Naive thymus-derived CD4-positive, alpha-beta T cell (primary cell): ENCODE measurements at regions not wholly inside any gene's neighbourhood (a gene's known extent, or its start where the extent isn't known, plus 50 kb on each side); places are given as distances from the start of the nearest gene placed in this dataset.

Experiments used
- ATAC-seq: fragments of 150-1000 bp; cut with Tn5 transposase; 2 replicates; pipeline ENCODE4 v1.10.0; 2021; ENCODE audit warnings: mild to moderate bottlenecking, moderate library complexity
- CTCF ChIA-PET: fragments of 350-600 bp; sonication (Branson Sonifier 250); formaldehyde crosslinking; loops from one replicate; lab custom pipeline; 2021; ENCODE audit warnings: antibody characterized with exemption; lab: Charles Lee
- POLR2A ChIA-PET: fragments of 350-600 bp; sonication (Branson Sonifier 250); formaldehyde crosslinking; loops from one replicate; lab custom pipeline; 2021; ENCODE audit warnings: antibody characterized with exemption, inconsistent platforms; lab: Charles Lee
- DNase-seq, 9 donors: peaks; one replicate each; pipeline versions ENCODE4 v3.0.0 to v3.0.0-alpha.2; 2020 to 2022; ENCODE audit warnings: mixed read lengths in 1 of 9
- H3K27ac ChIP-seq: one replicate; pipeline ENCODE4 v1.7.0; 2013; ENCODE audit warnings: mild to moderate bottlenecking, low read depth, low read length, moderate library complexity
- H3K27me3 ChIP-seq, 2 donors: one replicate each; pipeline ENCODE4 v1.7.0; 2013; ENCODE audit warnings: low read length in 2 of 2, mild to moderate bottlenecking in 2 of 2, moderate library complexity in 2 of 2; ENCODE audit not compliant: control insufficient read depth in 2 of 2, insufficient read depth in 2 of 2
- H3K36me3 ChIP-seq, 3 experiments: 1 replicate in 2 of 3; 2 replicates in 1 of 3; pipeline ENCODE4 v1.7.0; 2013; ENCODE audit warnings: low read length in 3 of 3, mild to moderate bottlenecking in 3 of 3, moderate library complexity in 1 of 3; ENCODE audit not compliant: insufficient read depth in 3 of 3, control insufficient read depth in 2 of 3
- H3K4me1 ChIP-seq, 2 donors: one replicate each; pipeline ENCODE4 v1.7.0; 2013; ENCODE audit warnings: low read length in 2 of 2, mild to moderate bottlenecking in 2 of 2, moderate library complexity in 1 of 2; ENCODE audit not compliant: control insufficient read depth in 2 of 2, insufficient read depth in 2 of 2
- H3K4me3 ChIP-seq: 2 replicates; pipeline ENCODE4 v1.7.0; 2013; ENCODE audit warnings: mild to moderate bottlenecking, low read length
- H3K9me3 ChIP-seq, 3 experiments: 1 replicate in 2 of 3; 2 replicates in 1 of 3; pipeline ENCODE4 v1.7.0; 2013; ENCODE audit warnings: low read length in 3 of 3; ENCODE audit not compliant: control insufficient read depth in 2 of 3
- H3K27ac Mint-ChIP-seq, 9 donors: one replicate each; pipeline ENCODE4 v1.8.0; 2020 to 2022; ENCODE audit warnings: mixed read lengths in 9 of 9, mild to moderate bottlenecking in 8 of 9, moderate library complexity in 5 of 9, inconsistent platforms in 2 of 9
- H3K27me3 Mint-ChIP-seq, 5 donors: one replicate each; pipeline ENCODE4 v1.8.0; 2021 to 2022; ENCODE audit warnings: mixed read lengths in 5 of 5, mild to moderate bottlenecking in 1 of 5
- H3K36me3 Mint-ChIP-seq, 5 donors: one replicate each; pipeline ENCODE4 v1.8.0; 2020 to 2022; ENCODE audit warnings: mixed read lengths in 5 of 5, mild to moderate bottlenecking in 3 of 5, inconsistent platforms in 1 of 5
- H3K4me1 Mint-ChIP-seq, 7 donors: one replicate each; pipeline ENCODE4 v1.8.0; 2020 to 2022; ENCODE audit warnings: mixed read lengths in 7 of 7, mild to moderate bottlenecking in 3 of 7, inconsistent platforms in 1 of 7
- H3K4me3 Mint-ChIP-seq, 10 donors: one replicate each; pipeline ENCODE4 v1.8.0; 2020 to 2022; ENCODE audit warnings: mild to moderate bottlenecking in 10 of 10, mixed read lengths in 10 of 10, moderate library complexity in 6 of 10, inconsistent platforms in 2 of 10
- H3K9me3 Mint-ChIP-seq, 11 donors: one replicate each; pipeline ENCODE4 v1.8.0; 2020 to 2022; ENCODE audit warnings: mixed read lengths in 11 of 11, mild to moderate bottlenecking in 4 of 11, inconsistent platforms in 1 of 11, moderate library complexity in 1 of 11
- intact Hi-C, 2 donors: fragments of 100-400 bp; cut with micrococcal nuclease; formaldehyde crosslinking; loops; one replicate each; pipeline ENCODE4 v1.15.1; 2023

DNA sequence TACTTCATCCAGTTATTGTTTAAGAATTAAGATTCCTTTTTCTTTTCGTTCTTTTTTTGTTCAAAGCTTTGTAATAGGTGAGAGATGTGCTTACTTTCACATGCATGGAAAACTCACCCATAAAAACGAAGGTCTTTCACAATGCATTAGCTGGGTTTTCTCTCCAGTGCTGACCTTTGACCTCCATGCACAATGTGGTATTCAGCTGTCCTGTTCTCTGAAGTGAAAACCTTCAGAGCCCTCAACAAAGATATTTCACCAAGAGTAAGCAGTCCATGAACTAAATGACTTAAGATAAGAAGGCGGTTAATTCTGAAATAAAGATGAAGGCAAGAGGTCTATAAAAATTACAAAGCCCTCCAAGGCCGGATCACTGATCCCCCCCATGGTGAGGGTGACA is 77.1 kb upstream of the IPO9 start:
- CTCF ChIA-PET: interaction anchor here (1.1 kb wide), 1 partner anchor 9 kb away, joined by 3 read pairs; no protein-coding TSS in a partner anchor
- no peaks in the 10 kb centered on the region for H3K27me3 ChIP-seq
- no peak overlapping the region for H3K27ac Mint-ChIP-seq
- peaks cover 5 to 15% (median 10%) of the 10 kb centered on the region in 7 donors for H3K4me1 Mint-ChIP-seq
- no peak for ATAC-seq
- H3K36me3 ChIP-seq: no peaks in the 10 kb centered on the region
- intact Hi-C loops: no loop called here
- H3K4me1 ChIP-seq: no peaks in the 10 kb centered on the region
- H3K9me3 Mint-ChIP-seq: no peaks in the 10 kb centered on the region
- H3K9me3 ChIP-seq: no peaks in the 10 kb centered on the region
- peaks cover 0 to 41% (median 11%) of the 10 kb centered on the region in 5 donors for H3K27me3 Mint-ChIP-seq
- no peak overlapping the region for H3K4me3 Mint-ChIP-seq
- H3K4me3 ChIP-seq: no peak overlapping the region
- POLR2A ChIA-PET: no interaction called here
- DNase-seq: no peak
- no peak overlapping the region for H3K27ac ChIP-seq
- no peaks in the 10 kb centered on the region for H3K36me3 Mint-ChIP-seq

DNA sequence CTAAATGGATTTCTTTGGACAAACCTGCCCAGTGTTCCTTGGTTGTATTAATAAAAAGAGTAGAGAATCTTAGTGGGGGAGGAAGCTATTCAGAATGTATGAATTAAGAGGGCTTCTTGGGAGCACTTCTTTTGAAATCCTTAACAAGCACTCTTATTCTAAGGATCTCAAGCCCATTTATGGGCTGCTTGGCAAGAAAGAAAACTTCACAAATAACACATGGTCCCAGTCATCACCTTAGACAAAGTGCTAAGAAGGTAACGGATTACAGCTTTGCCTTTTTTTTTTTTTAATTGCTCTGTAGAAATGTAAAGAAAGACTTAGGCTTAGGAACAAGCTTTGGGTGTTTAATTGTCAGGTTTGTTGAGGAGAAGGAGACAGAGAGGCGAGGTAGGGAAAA is 76.6 kb upstream of the IPO9 start:
- CTCF ChIA-PET: interaction anchor here (1.1 kb wide), 1 partner anchor 10 kb away, joined by 3 read pairs; no protein-coding TSS in a partner anchor
- POLR2A ChIA-PET: no interaction called here

DNA sequence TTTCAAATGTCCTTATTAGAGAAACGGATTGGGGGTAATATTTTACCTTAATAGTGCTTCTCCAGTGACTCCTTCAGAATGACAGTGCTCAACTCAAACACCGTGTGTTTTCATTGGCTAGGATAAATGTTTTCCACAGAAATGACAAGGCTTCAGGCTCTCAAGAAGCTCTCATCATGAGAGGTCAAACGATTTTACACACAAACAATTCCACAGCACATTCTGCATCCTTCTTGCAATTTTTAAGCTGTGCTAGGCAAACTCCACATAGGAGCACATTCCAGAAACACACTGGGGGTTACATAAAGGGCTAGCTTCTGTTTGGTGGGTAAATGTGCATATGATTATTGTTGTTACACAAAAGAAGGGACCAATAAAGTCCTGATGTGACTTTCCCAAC is 75.5 kb upstream of the IPO9 start:
- ATAC-seq: no peak
- Mint-ChIP-seq H3K4me1 (peaks cover 7 to 21% (median 15%) of the 10 kb centered on the region in 7 donors), H3K36me3 (no peaks in the 10 kb centered on the region), H3K9me3 (no peaks in the 10 kb centered on the region), H3K27me3 (peaks cover 0 to 46% (median 11%) of the 10 kb centered on the region in 5 donors), H3K27ac (no peak overlapping the region), H3K4me3 (no peak overlapping the region)
- no peak overlapping the region for H3K4me3 ChIP-seq
- H3K36me3 ChIP-seq: no peaks in the 10 kb centered on the region
- ChIA-PET CTCF (no interaction called here), POLR2A (no interaction called here)
- no peak overlapping the region for H3K27ac ChIP-seq
- H3K27me3 ChIP-seq: no peaks in the 10 kb centered on the region
- DNase-seq: no peak
- no peaks in the 10 kb centered on the region for H3K9me3 ChIP-seq
- intact Hi-C loops: no loop called here
- no peaks in the 10 kb centered on the region for H3K4me1 ChIP-seq

More for the DNA sequence above, 76.6 kb upstream of the IPO9 start:
- no peak overlapping the region for H3K4me3 Mint-ChIP-seq
- no peaks in the 10 kb centered on the region for H3K9me3 Mint-ChIP-seq
- no peaks in the 10 kb centered on the region for H3K4me1 ChIP-seq
- H3K9me3 ChIP-seq: no peaks in the 10 kb centered on the region
- H3K36me3 ChIP-seq: no peaks in the 10 kb centered on the region
- intact Hi-C loops: no loop called here
- no peak for DNase-seq
- H3K27ac ChIP-seq: no peak overlapping the region
- H3K4me3 ChIP-seq: no peak overlapping the region
- peaks cover 0 to 43% (median 11%) of the 10 kb centered on the region in 5 donors for H3K27me3 Mint-ChIP-seq
- no peaks in the 10 kb centered on the region for H3K36me3 Mint-ChIP-seq
- no peak for ATAC-seq
- H3K27me3 ChIP-seq: no peaks in the 10 kb centered on the region
- H3K27ac Mint-ChIP-seq: no peak overlapping the region
- peaks cover 7 to 19% (median 14%) of the 10 kb centered on the region in 7 donors for H3K4me1 Mint-ChIP-seq

DNA sequence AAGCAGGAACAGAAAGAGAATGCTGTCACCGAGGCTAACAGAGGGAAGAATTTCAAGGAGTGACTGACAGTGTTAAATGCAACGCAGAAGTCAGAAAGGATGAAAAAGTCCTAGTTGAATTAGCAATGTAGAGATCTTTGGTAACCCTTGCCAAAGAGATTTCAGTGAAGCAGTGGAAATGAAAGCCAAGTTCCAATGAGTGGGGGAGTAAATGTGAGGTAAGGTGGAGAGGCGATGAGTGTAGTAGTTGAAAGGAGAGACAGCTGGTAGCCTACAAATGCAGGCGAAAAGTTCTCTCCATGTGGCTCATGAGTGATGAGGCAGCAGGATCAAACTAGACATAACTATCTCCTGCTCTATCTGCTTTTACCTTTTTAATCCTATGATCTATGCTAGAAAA is 74.6 kb upstream of the IPO9 start:
- Mint-ChIP-seq H3K4me1 (peaks cover 7 to 21% (median 15%) of the 10 kb centered on the region in 7 donors), H3K36me3 (no peaks in the 10 kb centered on the region), H3K4me3 (no peak overlapping the region), H3K27me3 (peaks cover 0 to 48% (median 11%) of the 10 kb centered on the region in 5 donors), H3K27ac (no peak overlapping the region), H3K9me3 (no peaks in the 10 kb centered on the region)
- POLR2A ChIA-PET: no interaction called here
- intact Hi-C loops: no loop called here
- Histone ChIP-seq H3K4me3 (no peak overlapping the region), H3K27ac (no peak overlapping the region), H3K9me3 (no peaks in the 10 kb centered on the region), H3K4me1 (no peaks in the 10 kb centered on the region), H3K27me3 (no peaks in the 10 kb centered on the region), H3K36me3 (no peaks in the 10 kb centered on the region)
- CTCF ChIA-PET: no interaction called here
- DNase-seq: no peak
- ATAC-seq: no peak

DNA sequence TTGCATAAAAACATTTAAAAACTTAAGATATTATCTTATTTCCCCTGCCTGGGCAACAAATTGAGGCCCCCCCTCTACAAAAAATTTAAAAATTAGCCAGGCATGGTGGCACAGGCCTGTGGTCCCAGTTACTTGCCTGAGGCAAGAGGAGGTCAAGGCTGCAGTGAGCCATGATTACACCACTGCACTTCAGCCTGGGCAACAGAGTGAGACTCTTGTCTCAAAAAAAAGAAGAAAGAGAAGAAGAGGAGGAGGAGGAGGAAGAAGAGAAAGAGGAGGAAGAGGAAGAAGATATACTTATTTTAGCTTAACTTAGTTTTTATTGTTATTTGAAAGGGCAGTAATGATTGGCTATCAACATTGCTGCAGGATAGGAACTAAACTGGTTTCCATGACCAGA is 73.8 kb upstream of the IPO9 start:
- POLR2A ChIA-PET: no interaction called here
- Mint-ChIP-seq H3K27me3 (peaks cover 0 to 46% (median 11%) of the 10 kb centered on the region in 5 donors), H3K4me3 (no peak overlapping the region), H3K9me3 (no peaks in the 10 kb centered on the region), H3K36me3 (no peaks in the 10 kb centered on the region), H3K4me1 (peaks cover 7 to 21% (median 14%) of the 10 kb centered on the region in 7 donors), H3K27ac (no peak overlapping the region)
- intact Hi-C loops: no loop called here
- Histone ChIP-seq H3K9me3 (no peaks in the 10 kb centered on the region), H3K27me3 (no peaks in the 10 kb centered on the region), H3K4me1 (no peaks in the 10 kb centered on the region), H3K36me3 (no peaks in the 10 kb centered on the region), H3K27ac (no peak overlapping the region), H3K4me3 (no peak overlapping the region)
- ATAC-seq (no peak), DNase-seq (no peak)
- CTCF ChIA-PET: no interaction called here

DNA sequence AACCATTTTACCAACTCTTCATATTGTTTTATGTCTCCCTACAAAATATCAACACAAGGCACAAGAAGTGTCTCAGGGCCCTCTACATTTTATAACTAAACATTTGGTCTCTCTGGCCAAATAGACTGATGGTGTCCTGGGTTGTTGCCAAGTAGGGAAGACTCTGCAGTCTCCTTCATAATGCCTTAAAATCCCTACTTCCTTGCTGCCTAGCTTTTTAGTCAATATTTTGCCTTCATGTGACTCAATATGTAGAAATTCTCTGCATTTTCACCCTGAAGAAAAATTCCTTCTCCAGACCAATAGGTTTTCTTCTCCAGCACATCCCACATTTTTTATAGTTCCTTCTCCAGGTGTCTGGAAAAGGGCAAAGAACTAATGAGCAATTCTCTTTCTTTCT is 72.6 kb upstream of the IPO9 start:
- Histone ChIP-seq H3K4me1 (no peaks in the 10 kb centered on the region), H3K27me3 (no peaks in the 10 kb centered on the region), H3K9me3 (no peaks in the 10 kb centered on the region), H3K27ac (no peak overlapping the region), H3K4me3 (no peak overlapping the region), H3K36me3 (no peaks in the 10 kb centered on the region)
- Mint-ChIP-seq H3K9me3 (no peaks in the 10 kb centered on the region), H3K36me3 (no peaks in the 10 kb centered on the region), H3K27ac (no peak overlapping the region), H3K4me3 (no peak overlapping the region), H3K4me1 (peaks cover 0 to 12% (median 10%) of the 10 kb centered on the region in 7 donors), H3K27me3 (peaks cover 0 to 43% (median 11%) of the 10 kb centered on the region in 5 donors)
- CTCF ChIA-PET: no interaction called here
- intact Hi-C loops: no loop called here
- DNase-seq (no peak), ATAC-seq (no peak)
- POLR2A ChIA-PET: no interaction called here

DNA sequence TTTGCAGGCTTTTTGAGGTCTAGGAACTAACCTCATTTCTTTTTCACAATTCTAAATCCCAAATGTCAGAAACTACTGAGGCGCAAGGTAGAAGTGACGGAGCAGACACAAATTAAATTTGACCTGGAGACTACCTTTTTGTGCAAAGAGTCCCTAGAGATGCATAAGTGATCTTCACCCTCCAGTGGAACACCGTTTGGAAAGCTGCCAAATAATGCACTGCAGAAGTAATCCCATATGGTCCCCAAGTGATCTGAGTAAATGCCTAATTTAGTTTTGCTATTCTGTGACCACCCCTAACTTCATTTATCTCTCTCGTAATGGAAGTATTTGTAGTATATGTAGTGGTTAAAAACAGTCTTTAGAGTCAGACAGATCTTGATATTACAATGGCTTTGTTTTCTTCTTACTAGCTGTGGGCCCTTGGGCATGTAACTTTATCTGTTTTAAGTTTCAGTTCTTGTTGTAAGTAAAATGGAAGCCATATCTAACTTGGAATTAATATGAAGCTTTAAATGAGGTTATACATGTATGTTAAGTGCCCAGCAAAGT is 70.4 kb upstream of the IPO9 start:
- no peak overlapping the region for H3K4me3 ChIP-seq
- Mint-ChIP-seq H3K36me3 (no peaks in the 10 kb centered on the region), H3K9me3 (no peaks in the 10 kb centered on the region), H3K27ac (no peak overlapping the region), H3K27me3 (peaks cover 0 to 36% (median 6%) of the 10 kb centered on the region in 5 donors), H3K4me3 (no peak overlapping the region), H3K4me1 (peaks cover 0 to 11% (median 10%) of the 10 kb centered on the region in 7 donors)
- H3K36me3 ChIP-seq: no peaks in the 10 kb centered on the region
- no peak for ATAC-seq
- ChIA-PET POLR2A (no interaction called here), CTCF (no interaction called here)
- no peaks in the 10 kb centered on the region for H3K9me3 ChIP-seq
- DNase-seq: no peak
- no peaks in the 10 kb centered on the region for H3K4me1 ChIP-seq
- no peak overlapping the region for H3K27ac ChIP-seq
- H3K27me3 ChIP-seq: no peaks in the 10 kb centered on the region
- intact Hi-C loops: no loop called here
